Lower leg skin (tissue), 3 donors: ENCODE measurements at regions not wholly inside any gene's neighbourhood (a gene's known extent, or its start where the extent isn't known, plus 50 kb on each side); places are given as distances from the start of the nearest gene placed in this dataset.

Experiments used
- CTCF ChIP-seq, 3 donors: fragments of 450-650 bp; IDR thresholded peaks; one replicate each; pipeline ENCODE4 v1.5.1; 2016; ENCODE audit warnings: antibody characterized with exemption in 3 of 3, mild to moderate bottlenecking in 3 of 3, moderate library complexity in 2 of 3
- POLR2A ChIP-seq, 2 donors: fragments of 450-650 bp; IDR thresholded peaks; one replicate each; pipeline ENCODE4 v1.6.1; 2016 to 2017; ENCODE audit warnings: antibody characterized with exemption in 2 of 2, mild to moderate bottlenecking in 1 of 2, moderate library complexity in 1 of 2

GRCh38 chr12:123038486-123038885, 58.0 kb downstream of the ARL6IP4 start:
- TF ChIP-seq POLR2A (IDR thresholded peaks at IDR 0.05) (no peak), CTCF (IDR thresholded peaks at IDR 0.05) (no peak)
